Chondrocyte (in vitro differentiated cells): ENCODE measurements at regions not wholly inside any gene's neighbourhood (a gene's known extent, or its start where the extent isn't known, plus 50 kb on each side); places are given as distances from the start of the nearest gene placed in this dataset.

ENCODE experiments used
- DNase-seq: peaks from one replicate; pipeline ENCODE4 v3.0.0; 2021; ENCODE audit warnings: mixed read lengths, low spot score
- H3K27ac Mint-ChIP-seq: one replicate; pipeline ENCODE4 v1.8.0; 2021; ENCODE audit warnings: mild to moderate bottlenecking, moderate library complexity, mixed read lengths; ENCODE audit not compliant: unreplicated experiment
- H3K27me3 Mint-ChIP-seq: 2 replicates; pipeline ENCODE4 v1.8.0; 2021; ENCODE audit warnings: low read depth, mixed read lengths
- H3K36me3 Mint-ChIP-seq: 2 replicates; pipeline ENCODE4 v1.8.0; 2021; ENCODE audit warnings: low read depth, mixed read lengths
- H3K4me1 Mint-ChIP-seq: 2 replicates; pipeline ENCODE4 v1.8.0; 2021; ENCODE audit warnings: low read depth, mild to moderate bottlenecking, mixed read lengths
- H3K4me3 Mint-ChIP-seq: one replicate; pipeline ENCODE4 v1.8.0; 2021; ENCODE audit warnings: mild to moderate bottlenecking, moderate library complexity, mixed read lengths; ENCODE audit not compliant: unreplicated experiment
- H3K9me3 Mint-ChIP-seq: 2 replicates; pipeline ENCODE4 v1.8.0; 2021; ENCODE audit warnings: low read depth, mixed read lengths
- CTCF ChIP-seq: fragments of 200-600 bp; sonication (generic); IDR thresholded peaks from 2 replicates; pipeline ENCODE4 v1.5.0; 2021; ENCODE audit warnings: antibody characterized with exemption, mild to moderate bottlenecking, moderate library complexity

GRCh38 chr6:170149681-170150589, 140.9 kb downstream of the DLL1 start:
- peaks cover 50% of the 10 kb centered on the region for H3K27me3 Mint-ChIP-seq
- DNase-seq: peak; percentile 59
- H3K36me3 Mint-ChIP-seq: peaks cover under 1% of the 10 kb centered on the region
- no peak for TF ChIP-seq CTCF
- H3K9me3 Mint-ChIP-seq: peaks cover under 1% of the 10 kb centered on the region
- H3K4me1 Mint-ChIP-seq: no peaks in the 10 kb centered on the region
- H3K4me3 Mint-ChIP-seq: no peak overlapping the region
- no peak overlapping the region for H3K27ac Mint-ChIP-seq

GRCh38 chr6:170148709-170149470, 142.0 kb downstream of the DLL1 start:
- no peak for TF ChIP-seq CTCF
- Mint-ChIP-seq H3K27me3 (peaks cover 55% of the 10 kb centered on the region), H3K27ac (no peak overlapping the region), H3K9me3 (peaks cover 6% of the 10 kb centered on the region), H3K36me3 (peaks cover 2% of the 10 kb centered on the region), H3K4me3 (no peak overlapping the region), H3K4me1 (no peaks in the 10 kb centered on the region)
- DNase-seq: peak; percentile 65

GRCh38 chr6:170147832-170148708, 142.8 kb downstream of the DLL1 start:
- H3K4me1 Mint-ChIP-seq: no peaks in the 10 kb centered on the region
- TF ChIP-seq CTCF: no peak
- H3K27me3 Mint-ChIP-seq: peaks cover 58% of the 10 kb centered on the region
- peaks cover 4% of the 10 kb centered on the region for H3K36me3 Mint-ChIP-seq
- H3K9me3 Mint-ChIP-seq: peaks cover 9% of the 10 kb centered on the region
- H3K4me3 Mint-ChIP-seq: no peak overlapping the region
- peak; percentile 77 for DNase-seq
- H3K27ac Mint-ChIP-seq: no peak overlapping the region

GRCh38 chr6:170147056-170147787, 143.7 kb downstream of the DLL1 start:
- H3K4me3 Mint-ChIP-seq: no peak overlapping the region
- no peaks in the 10 kb centered on the region for H3K4me1 Mint-ChIP-seq
- peak; percentile 74 for DNase-seq
- H3K27me3 Mint-ChIP-seq: peaks cover 62% of the 10 kb centered on the region
- peaks cover 4% of the 10 kb centered on the region for H3K36me3 Mint-ChIP-seq
- no peak overlapping the region for H3K27ac Mint-ChIP-seq
- TF ChIP-seq CTCF: no peak
- peaks cover 9% of the 10 kb centered on the region for H3K9me3 Mint-ChIP-seq
